ENCODE measurements at regions not wholly inside any gene's neighbourhood (a gene's known extent, or its start where the extent isn't known, plus 50 kb on each side); places are given as distances from the start of the nearest gene placed in this dataset.

DNA sequence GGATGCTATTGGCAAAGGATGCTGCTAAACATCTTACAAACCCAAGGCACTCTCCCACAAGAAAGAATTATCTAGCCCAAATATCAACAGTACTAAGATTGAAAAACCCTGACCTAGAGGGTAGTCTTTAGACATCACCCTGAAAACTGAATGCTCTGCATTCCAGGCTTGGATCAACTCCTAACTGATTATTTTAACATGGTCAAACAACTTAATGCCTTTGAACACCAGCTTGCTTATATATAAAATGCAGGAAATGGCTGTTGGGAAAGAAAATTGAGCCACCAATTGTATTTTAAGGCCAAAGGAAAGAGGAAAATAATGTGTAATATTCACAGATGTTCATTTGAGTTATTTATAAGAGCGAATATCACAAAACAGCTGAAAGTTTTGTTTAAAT is 72.2 kb upstream of the C1orf87 start:
- no peak for DNase-seq
- Histone ChIP-seq H3K9me3 (no peaks in the 10 kb centered on the region), H3K4me3 (no peak overlapping the region), H3K36me3 (no peaks in the 10 kb centered on the region), H3K27ac (no peak overlapping the region), H3K27me3 (peaks cover 0 to under 1% (median 0%) of the 10 kb centered on the region in 9 donors), H3K4me1 (no peaks in the 10 kb centered on the region)
- WGBS, 4 donors: 73 to 91% (median 81%) methylated on average over 1 of the region's 1 CpG
- intact Hi-C loops (cut with DNase I): no loop called here
- TF ChIP-seq, protein P1, sequence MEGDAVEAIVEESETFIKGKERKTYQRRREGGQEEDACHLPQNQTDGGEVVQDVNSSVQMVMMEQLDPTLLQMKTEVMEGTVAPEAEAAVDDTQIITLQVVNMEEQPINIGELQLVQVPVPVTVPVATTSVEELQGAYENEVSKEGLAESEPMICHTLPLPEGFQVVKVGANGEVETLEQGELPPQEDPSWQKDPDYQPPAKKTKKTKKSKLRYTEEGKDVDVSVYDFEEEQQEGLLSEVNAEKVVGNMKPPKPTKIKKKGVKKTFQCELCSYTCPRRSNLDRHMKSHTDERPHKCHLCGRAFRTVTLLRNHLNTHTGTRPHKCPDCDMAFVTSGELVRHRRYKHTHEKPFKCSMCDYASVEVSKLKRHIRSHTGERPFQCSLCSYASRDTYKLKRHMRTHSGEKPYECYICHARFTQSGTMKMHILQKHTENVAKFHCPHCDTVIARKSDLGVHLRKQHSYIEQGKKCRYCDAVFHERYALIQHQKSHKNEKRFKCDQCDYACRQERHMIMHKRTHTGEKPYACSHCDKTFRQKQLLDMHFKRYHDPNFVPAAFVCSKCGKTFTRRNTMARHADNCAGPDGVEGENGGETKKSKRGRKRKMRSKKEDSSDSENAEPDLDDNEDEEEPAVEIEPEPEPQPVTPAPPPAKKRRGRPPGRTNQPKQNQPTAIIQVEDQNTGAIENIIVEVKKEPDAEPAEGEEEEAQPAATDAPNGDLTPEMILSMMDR (IDR thresholded peaks at IDR 0.05): no peak
- no peak for TF ChIP-seq POLR2A (IDR thresholded peaks at IDR 0.05)
- no peak for ATAC-seq

GRCh38 chr1:60141743-60142142 is 68.2 kb upstream of the C1orf87 start:
- Histone ChIP-seq H3K27ac (no peak overlapping the region), H3K4me1 (no peaks in the 10 kb centered on the region), H3K9me3 (no peaks in the 10 kb centered on the region), H3K27me3 (peaks cover 0 to 5% (median 0%) of the 10 kb centered on the region in 9 donors), H3K4me3 (no peak overlapping the region), H3K36me3 (no peaks in the 10 kb centered on the region)
- DNase-seq: no peak
- TF ChIP-seq, protein P1 (IDR thresholded peaks at IDR 0.05): no peak
- no peak for TF ChIP-seq POLR2A (IDR thresholded peaks at IDR 0.05)
- ATAC-seq: no peak
- intact Hi-C loops (cut with DNase I): no loop called here
- WGBS, 4 donors: 93 to 98% (median 94%) methylated on average over 1 of the region's 1 CpG

DNA sequence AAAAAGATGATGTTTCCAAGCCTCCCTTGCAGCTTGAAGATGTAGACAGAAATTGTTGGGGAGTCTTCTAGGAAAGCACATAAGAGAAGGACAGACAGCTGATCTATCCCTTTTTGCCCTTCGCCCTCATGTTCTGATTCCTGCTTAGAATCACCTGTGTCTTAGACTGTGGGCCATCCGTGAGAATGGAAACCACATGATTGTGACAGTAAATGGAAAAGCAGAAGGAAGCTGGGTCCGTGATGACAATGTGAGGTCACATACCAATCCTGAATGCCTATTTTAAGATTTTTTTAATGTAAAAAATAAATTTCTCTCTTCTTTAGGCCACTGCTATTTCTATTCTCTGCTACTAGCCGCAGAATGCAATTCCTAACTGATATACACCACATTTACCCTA is 67.7 kb upstream of the C1orf87 start:
- no peaks in the 10 kb centered on the region for H3K9me3 ChIP-seq
- H3K27me3 ChIP-seq: peaks cover 0 to 5% (median 0%) of the 10 kb centered on the region in 9 donors
- H3K36me3 ChIP-seq: no peaks in the 10 kb centered on the region
- intact Hi-C loops (cut with DNase I): no loop called here
- DNase-seq (no peak), ATAC-seq (no peak)
- H3K4me1 ChIP-seq: no peaks in the 10 kb centered on the region
- no peak overlapping the region for H3K27ac ChIP-seq
- WGBS, 4 donors: 73 to 88% (median 82%) methylated on average over 4 of the region's 4 CpGs
- no peak overlapping the region for H3K4me3 ChIP-seq
- TF ChIP-seq, protein P1 (IDR thresholded peaks at IDR 0.05): no peak
- TF ChIP-seq POLR2A (IDR thresholded peaks at IDR 0.05): no peak

DNA sequence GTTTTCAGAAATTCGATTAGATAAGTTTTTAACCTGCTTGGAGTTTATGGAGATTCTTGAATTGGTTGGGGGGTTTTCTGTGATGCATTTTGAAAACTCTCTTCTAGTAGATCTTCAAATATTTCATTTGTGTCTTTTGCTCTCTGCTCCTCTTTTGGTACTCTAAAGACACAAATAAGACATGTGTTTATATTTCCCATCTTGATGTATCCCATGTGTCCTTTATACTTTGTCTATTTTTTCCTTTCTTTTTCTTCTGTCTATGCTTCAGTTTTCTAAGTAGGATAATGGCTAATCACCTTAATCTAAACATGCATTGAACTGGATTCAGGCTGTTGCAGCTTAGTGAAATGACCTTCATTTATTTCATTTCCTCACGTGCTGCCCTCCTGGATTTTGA is 63.8 kb upstream of the C1orf87 start:
- H3K4me3 ChIP-seq: no peak overlapping the region
- ATAC-seq (no peak), DNase-seq (no peak)
- H3K4me1 ChIP-seq: peaks cover 0 to 4% (median 0%) of the 10 kb centered on the region in 12 donors
- no peak overlapping the region for H3K27ac ChIP-seq
- 39 to 46% (median 42%) methylated on average over 2 of the region's 2 CpGs for WGBS, 4 donors
- intact Hi-C loops (cut with DNase I): no loop called here
- H3K36me3 ChIP-seq: no peaks in the 10 kb centered on the region
- TF ChIP-seq, protein P1 (IDR thresholded peaks at IDR 0.05): no peak
- no peak for TF ChIP-seq POLR2A (IDR thresholded peaks at IDR 0.05)
- no peaks in the 10 kb centered on the region for H3K9me3 ChIP-seq
- peaks cover 0 to 5% (median 0%) of the 10 kb centered on the region in 9 donors for H3K27me3 ChIP-seq
